Erythroblast (primary cell): ENCODE measurements at regions not wholly inside any gene's neighbourhood (a gene's known extent, or its start where the extent isn't known, plus 50 kb on each side); places are given as distances from the start of the nearest gene placed in this dataset.

Source experiments
- GATA1 ChIP-seq: IDR thresholded peaks from 2 replicates; pipeline ENCODE4 v1.6.1; 2011; ENCODE audit warnings: low read depth, mild to moderate bottlenecking, control low read depth, low read length, moderate library complexity
- POLR2A ChIP-seq: IDR thresholded peaks from 2 replicates; pipeline ENCODE4 v1.6.1; 2011; ENCODE audit warnings: mild to moderate bottlenecking, low read length

DNA sequence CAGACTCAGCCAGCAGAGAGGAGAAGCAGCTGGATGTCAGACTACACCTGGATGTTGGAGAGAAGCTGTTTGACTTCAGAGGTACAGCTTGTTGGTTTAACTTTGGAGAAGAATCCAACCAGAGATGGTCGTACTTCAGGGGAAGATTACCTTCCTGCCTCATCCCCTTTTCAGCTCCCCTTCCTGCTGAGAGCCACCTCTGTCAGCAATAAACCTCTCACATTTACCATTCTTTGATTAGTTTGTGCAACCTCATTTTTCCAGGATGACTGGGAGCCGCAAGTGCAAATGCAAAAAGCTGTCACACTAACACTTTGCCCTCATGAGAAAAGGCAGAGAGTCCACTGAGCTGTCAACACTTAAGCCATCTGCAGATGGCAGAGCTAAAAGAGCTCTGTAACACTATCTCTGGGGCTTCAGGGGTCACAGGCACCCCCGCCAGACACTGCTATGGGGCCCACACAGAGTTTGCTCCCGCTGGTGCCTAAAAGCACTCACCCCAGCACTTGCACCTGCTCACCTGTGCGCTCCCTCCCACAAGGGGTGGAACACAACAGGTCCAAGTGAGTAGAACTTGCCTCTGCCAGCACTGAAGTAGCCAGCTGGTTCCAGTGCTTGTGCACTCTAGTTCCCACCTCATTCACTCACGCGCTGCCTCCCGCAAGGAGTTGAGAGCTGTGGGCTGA is 391.7 kb downstream of the METTL4 start:
- no peak for TF ChIP-seq POLR2A
- TF ChIP-seq GATA1: no peak
